Aorta (tissue), 5 donors: ENCODE measurements at regions not wholly inside any gene's neighbourhood (a gene's known extent, or its start where the extent isn't known, plus 50 kb on each side); places are given as distances from the start of the nearest gene placed in this dataset.
"Not testable (repeated sequence)": the region's sequence is repeated elsewhere in the genome, so short reads cannot be mapped to it uniquely, and the experiment has no call there.

Experiments used
- ATAC-seq: fragments of 200-7000 bp; cut with Tn5 transposase; one replicate; pipeline ENCODE4 v1.9.1; 2022; ENCODE audit warnings: moderate library complexity; ENCODE audit not compliant: low FRiP score
- DNase-seq, 2 donors: peaks; one replicate each; pipeline ENCODE4 v3.0.0-alpha.2; 2020
- H3K27ac ChIP-seq, 2 donors: one replicate each; pipeline ENCODE4 v1.5.1; 2013; ENCODE audit warnings: low read length in 2 of 2, mild to moderate bottlenecking in 2 of 2, moderate library complexity in 2 of 2, control low read depth in 1 of 2, inconsistent platforms in 1 of 2, low read depth in 1 of 2
- H3K27me3 ChIP-seq, 2 donors: one replicate each; pipeline ENCODE4 v1.6.1; 2013; ENCODE audit warnings: control low read depth in 1 of 2, low read length in 1 of 2, mild to moderate bottlenecking in 1 of 2, moderate library complexity in 1 of 2; ENCODE audit not compliant: insufficient read depth in 2 of 2, control insufficient read depth in 1 of 2
- H3K36me3 ChIP-seq, 2 donors: one replicate each; pipeline ENCODE4 v1.6.1; 2013; ENCODE audit warnings: control low read depth in 1 of 2, low read length in 1 of 2, mild to moderate bottlenecking in 1 of 2; ENCODE audit not compliant: insufficient read depth in 2 of 2, control insufficient read depth in 1 of 2
- H3K4me1 ChIP-seq, 2 donors: one replicate each; pipeline ENCODE4 v1.6.1; 2013; ENCODE audit warnings: low read length in 2 of 2, control low read depth in 1 of 2, mild to moderate bottlenecking in 1 of 2, moderate library complexity in 1 of 2; ENCODE audit not compliant: insufficient read depth in 2 of 2, control insufficient read depth in 1 of 2
- H3K4me3 ChIP-seq, 2 donors: one replicate each; pipeline ENCODE4 v1.5.1; 2013; ENCODE audit warnings: low read length in 2 of 2, control low read depth in 1 of 2, mild to moderate bottlenecking in 1 of 2
- H3K9me3 ChIP-seq: one replicate; pipeline ENCODE4 v1.6.1; 2013; ENCODE audit warnings: mild to moderate bottlenecking, low read length; ENCODE audit not compliant: control insufficient read depth
- WGBS, 2 donors: extraction: QIAGEN DNeasy Blood & Tissue Kit; methylation state at CpG; one replicate each; pipeline ENCODE4 v1.1.7; 2013; 5-methylcytosine and 5-hydroxymethylcytosine counted together
- intact Hi-C, 2 donors: fragments of 100-400 bp; cut with DNase I; formaldehyde crosslinking; loops; one replicate each; pipeline versions ENCODE4 v1.14.2 to v1.15.0; 2022
- donor health status: healthy with polysubstance abuse.
- donor health status: Bipolar disorder and iron deficiency.
- donor health status: DM: no; HTN: no; CAD: no.
- donor health status: DM: no; HTN: no; CAD: no.
- donor health status: DM: yes; HTN: yes; CAD: no.

DNA sequence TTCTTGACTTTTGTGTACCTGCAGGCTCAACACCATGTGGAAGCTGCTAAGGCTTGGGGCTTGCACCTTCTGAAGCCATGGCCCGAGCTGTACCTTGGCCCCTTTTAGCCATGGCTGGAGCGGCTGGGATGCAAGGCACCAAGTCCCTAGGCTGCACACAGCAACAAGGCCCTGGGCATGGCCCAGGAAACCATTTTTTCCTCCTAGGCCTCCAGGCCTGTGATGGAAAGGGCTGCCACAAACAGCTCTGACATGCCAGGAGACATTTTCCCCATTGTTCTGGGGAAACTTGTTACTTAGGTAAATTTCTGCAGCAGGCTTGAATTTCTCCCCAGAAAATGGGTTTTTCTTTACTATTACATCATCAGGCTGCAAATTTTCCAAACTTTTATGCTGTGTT is 387.4 kb downstream of the GBA3 start:
- H3K27ac ChIP-seq, H3K4me3 ChIP-seq, H3K4me1 ChIP-seq, H3K27me3 ChIP-seq, H3K36me3 ChIP-seq, DNase-seq, H3K9me3 ChIP-seq, intact Hi-C loops, ATAC-seq: not testable (repeated sequence)
- 71 to 81% methylated on average over 2 of the region's 2 CpGs for WGBS, 2 donors

DNA sequence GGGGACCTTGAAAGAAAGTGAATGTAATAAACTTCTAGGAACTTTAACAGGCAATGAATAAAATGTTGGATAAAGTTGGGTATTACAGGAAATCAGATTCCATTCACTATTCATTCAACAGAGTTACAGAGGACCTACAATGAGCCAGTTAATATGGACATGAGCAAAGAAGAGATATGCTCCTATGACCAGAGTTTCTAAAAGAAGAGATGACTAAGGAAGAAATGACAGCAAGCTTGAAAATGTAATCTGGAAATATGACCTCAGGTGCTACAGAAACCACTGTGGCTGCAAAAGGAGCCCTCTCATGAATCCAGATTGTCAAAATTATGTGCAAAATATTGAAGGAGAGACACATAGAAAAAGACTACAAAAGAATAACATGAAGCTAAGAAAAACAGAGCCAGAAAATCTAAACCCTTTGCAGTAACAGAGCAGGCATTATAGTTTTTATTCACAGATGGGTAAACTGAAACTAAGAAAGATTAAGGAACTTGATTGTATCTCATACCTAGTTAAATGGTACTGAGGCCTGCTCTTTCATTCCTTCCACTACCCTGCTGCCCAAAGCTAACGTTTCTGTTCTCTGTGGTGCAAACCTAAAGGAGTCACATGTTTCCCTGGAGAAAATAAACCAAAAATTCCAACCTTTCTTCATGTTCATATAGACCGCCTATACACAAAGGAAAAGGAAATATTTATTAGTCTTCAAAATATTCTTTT is 378.3 kb downstream of the GBA3 start:
- peaks cover 0 to 2% of the 10 kb centered on the region in 2 donors for H3K27me3 ChIP-seq
- H3K9me3 ChIP-seq, result peaks cover 1% of the 10 kb centered on the region
- DNase-seq (no peak), ATAC-seq (no peak)
- no peak overlapping the region for H3K4me3 ChIP-seq
- no peak overlapping the region for H3K27ac ChIP-seq
- WGBS, 2 donors, result 28 to 37% methylated on average over 2 of the region's 2 CpGs
- no peaks in the 10 kb centered on the region for H3K4me1 ChIP-seq
- no peaks in the 10 kb centered on the region for H3K36me3 ChIP-seq
- intact Hi-C loops, result no loop called here

DNA sequence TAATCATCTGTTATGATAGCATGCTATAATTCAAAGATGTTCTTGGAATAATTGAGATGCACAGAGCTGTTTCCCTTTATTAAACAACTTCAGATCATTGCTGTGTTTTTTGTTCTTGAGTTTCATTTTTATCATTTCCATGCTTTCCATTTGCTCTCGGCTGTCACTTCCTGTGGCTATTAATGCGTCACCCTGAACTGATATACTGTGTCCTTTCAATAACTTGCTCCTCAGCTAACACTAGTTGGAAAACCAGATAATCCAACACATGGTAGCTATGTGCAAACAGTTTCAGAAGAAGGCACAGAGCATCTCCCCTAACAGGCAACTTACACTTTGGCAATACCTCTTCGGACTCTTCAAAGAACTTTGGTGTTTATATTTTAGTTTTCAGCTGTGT is 376.0 kb downstream of the GBA3 start:
- H3K4me3 ChIP-seq, result no peak overlapping the region
- intact Hi-C loops, result no loop called here
- WGBS, 2 donors, result 43 to 57% methylated on average over 3 of the region's 3 CpGs
- H3K36me3 ChIP-seq, result no peaks in the 10 kb centered on the region
- peaks cover 1% of the 10 kb centered on the region for H3K9me3 ChIP-seq
- no peak for ATAC-seq
- H3K27ac ChIP-seq, result no peak overlapping the region
- no peak for DNase-seq
- no peaks in the 10 kb centered on the region for H3K4me1 ChIP-seq
- H3K27me3 ChIP-seq, result no peaks in the 10 kb centered on the region

DNA sequence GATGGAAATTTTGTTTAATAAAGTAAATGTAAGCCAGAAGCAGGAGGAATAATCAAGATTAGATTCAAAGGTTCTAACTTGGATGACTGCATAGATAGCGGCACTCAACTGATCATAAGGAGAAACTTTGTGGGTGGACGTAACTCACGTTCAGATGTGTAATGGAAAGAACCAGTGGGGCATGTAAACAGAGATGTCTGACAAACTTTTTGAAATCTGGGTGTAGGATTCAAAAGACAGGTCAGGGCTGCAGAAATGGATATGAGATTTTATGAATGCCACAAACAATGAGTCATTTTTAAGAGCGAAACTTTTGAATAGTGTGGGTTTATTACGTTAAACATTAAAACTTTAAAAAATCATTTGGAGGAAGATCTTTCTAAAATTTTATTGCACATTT is 375.6 kb downstream of the GBA3 start:
- intact Hi-C loops, result no loop called here
- Histone ChIP-seq H3K4me3 (no peak overlapping the region), H3K4me1 (no peaks in the 10 kb centered on the region), H3K27me3 (no peaks in the 10 kb centered on the region), H3K9me3 (peaks cover 1% of the 10 kb centered on the region), H3K36me3 (no peaks in the 10 kb centered on the region), H3K27ac (no peak overlapping the region)
- DNase-seq, result no peak
- no peak for ATAC-seq
- WGBS, 2 donors, result 90% methylated on average over 5 of the region's 5 CpGs

DNA sequence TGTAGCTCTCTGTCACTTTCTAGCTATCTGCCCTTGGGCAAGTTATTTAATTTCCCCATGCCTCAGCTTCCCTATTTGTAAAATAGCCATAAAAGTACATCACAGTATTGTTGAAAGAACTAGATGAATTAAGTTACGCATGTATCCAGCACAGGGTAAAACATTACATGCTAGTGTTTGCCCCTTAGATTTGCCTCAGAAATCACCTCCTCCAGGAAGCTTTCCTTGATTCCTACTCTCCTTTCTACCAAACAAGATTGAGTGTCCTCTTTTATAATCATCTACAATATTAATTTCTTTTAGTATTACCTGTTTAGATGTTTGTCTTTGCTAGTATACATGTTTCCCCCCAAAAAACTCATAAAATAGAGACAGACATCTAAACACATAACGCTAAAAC is 369.5 kb downstream of the GBA3 start:
- ATAC-seq, result no peak
- no peak for DNase-seq
- 89 to 94% methylated on average over 2 of the region's 2 CpGs for whole genome bisulfite sequencing, 2 donors
- Histone ChIP-seq H3K4me1 (no peaks in the 10 kb centered on the region), H3K36me3 (no peaks in the 10 kb centered on the region), H3K27ac (no peak overlapping the region), H3K9me3 (no peaks in the 10 kb centered on the region), H3K27me3 (no peaks in the 10 kb centered on the region), H3K4me3 (no peak overlapping the region)
- intact Hi-C loops, result no loop called here

DNA sequence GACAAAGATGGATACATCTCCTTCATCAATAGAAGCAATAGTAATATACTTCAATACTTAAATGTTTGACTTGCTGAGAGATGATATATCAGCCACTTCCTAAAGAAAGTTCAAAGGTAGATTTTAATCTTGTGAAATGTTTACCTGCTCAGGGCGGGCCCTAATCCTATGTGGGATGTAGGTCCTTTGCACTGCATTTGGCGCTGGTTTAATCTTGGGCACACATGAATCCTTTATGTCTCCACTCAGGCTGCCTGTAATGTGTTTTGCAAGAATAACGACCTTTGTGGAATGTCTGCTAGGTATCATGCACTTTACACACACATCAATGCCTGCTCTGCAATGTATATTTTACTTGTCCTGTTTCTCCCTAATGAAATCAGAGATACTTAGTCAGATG is 368.7 kb downstream of the GBA3 start:
- Histone ChIP-seq H3K4me1 (no peaks in the 10 kb centered on the region), H3K27me3 (no peaks in the 10 kb centered on the region), H3K27ac (no peak overlapping the region), H3K36me3 (no peaks in the 10 kb centered on the region), H3K4me3 (no peak overlapping the region), H3K9me3 (no peaks in the 10 kb centered on the region)
- no peak for DNase-seq
- 59 to 68% methylated on average over 3 of the region's 3 CpGs for WGBS, 2 donors
- ATAC-seq, result no peak
- intact Hi-C loops, result no loop called here

DNA sequence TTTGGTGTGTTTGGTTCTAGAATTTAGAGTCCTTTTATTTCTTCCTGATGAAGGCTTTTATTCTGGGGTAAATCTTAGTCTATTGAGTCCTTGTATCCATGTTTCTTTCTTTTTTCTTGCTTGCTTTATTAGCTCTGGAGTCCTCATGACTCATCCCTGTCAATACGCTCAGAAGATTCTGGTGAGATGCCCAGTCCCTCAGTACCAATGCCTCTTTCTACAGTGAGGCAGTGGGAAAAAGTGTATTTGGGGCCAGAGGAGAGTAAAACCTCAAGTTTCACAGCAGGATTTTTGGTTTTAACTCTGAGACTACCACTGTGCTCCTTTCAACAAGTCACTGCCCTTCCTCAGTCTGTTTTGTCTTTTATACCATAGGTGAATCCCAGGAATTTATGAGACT is 368.0 kb downstream of the GBA3 start:
- DNase-seq (no peak), ATAC-seq (no peak)
- Histone ChIP-seq H3K27me3 (no peaks in the 10 kb centered on the region), H3K27ac (no peak overlapping the region), H3K36me3 (no peaks in the 10 kb centered on the region), H3K4me1 (no peaks in the 10 kb centered on the region), H3K9me3 (no peaks in the 10 kb centered on the region), H3K4me3 (no peak overlapping the region)
- intact Hi-C loops, result no loop called here
- WGBS, 2 donors, result 67 to 76% methylated on average over 1 of the region's 1 CpG

DNA sequence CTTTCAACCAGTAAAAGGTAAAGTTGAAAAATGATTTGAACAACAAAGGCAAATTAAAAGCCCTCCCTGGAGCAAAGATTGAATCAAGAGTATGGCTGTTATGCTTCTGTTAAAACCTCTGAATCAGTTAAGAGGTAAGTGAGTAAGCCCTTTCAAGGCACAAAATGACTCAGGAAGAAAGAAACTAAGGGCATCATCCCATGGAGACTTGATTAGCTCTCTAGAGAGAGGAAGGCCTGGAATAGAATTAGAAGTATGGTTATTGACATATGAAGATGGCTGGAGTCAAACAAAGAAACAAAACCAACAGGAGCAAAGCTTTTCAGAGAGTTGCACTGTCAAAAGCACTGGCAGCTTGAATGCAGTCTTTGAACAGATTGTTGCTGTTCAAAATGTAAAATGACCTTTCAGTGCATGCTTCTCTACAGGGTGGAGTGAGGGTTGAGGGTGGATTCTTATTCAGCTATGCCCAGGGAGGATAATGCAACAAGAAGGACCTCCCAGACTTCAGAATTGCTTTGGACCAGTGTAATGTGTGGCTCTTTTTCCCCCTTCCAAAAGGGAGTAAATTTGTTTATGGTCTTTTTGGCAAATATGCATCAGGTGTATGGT is 365.5 kb downstream of the GBA3 start:
- no peak for DNase-seq
- no peak for ATAC-seq
- Histone ChIP-seq H3K4me3 (no peak overlapping the region), H3K27ac (no peak overlapping the region), H3K4me1 (no peaks in the 10 kb centered on the region), H3K36me3 (no peaks in the 10 kb centered on the region), H3K27me3 (no peaks in the 10 kb centered on the region), H3K9me3 (no peaks in the 10 kb centered on the region)
- intact Hi-C loops, result no loop called here

DNA sequence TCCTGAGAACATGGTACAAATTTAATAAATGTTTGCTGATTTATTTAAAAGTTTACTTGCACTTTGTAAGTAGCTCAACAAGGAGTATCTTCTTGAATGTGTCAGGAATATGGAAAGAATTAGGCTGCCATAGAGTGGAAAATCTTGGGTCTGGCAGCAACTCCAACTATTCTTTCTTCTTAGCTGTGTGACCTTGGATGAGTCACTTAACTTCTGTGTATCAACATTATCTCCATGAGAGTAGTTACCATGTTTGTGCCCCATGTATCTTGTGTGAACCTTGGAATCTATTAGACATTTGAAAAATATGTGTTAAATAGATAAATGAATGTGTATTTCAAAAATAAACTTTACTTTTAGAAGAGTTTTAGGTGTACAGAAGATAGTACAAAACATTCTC is 348.8 kb downstream of the GBA3 start:
- ATAC-seq (no peak), DNase-seq (no peak)
- H3K9me3 ChIP-seq, result no peaks in the 10 kb centered on the region
- H3K4me1 ChIP-seq, result no peaks in the 10 kb centered on the region
- no peaks in the 10 kb centered on the region for H3K36me3 ChIP-seq
- H3K27me3 ChIP-seq, result no peaks in the 10 kb centered on the region
- no peak overlapping the region for H3K4me3 ChIP-seq
- intact Hi-C loops, result no loop called here
- H3K27ac ChIP-seq, result no peak overlapping the region
